ENCODE measurements at regions not wholly inside any gene's neighbourhood (a gene's known extent, or its start where the extent isn't known, plus 50 kb on each side); places are given as distances from the start of the nearest gene placed in this dataset.
"Not testable (repeated sequence)": the region's sequence is repeated elsewhere in the genome, so short reads cannot be mapped to it uniquely, and the experiment has no call there.

GRCh38 chrX:793216-793770, 162.7 kb downstream of the SHOX start:
- DNase-seq (ENCODE audit: low spot score) = no peak

GRCh38 chrX:791479-792034, 161.0 kb downstream of the SHOX start:
- no peak for DNase-seq (ENCODE audit: low spot score)

DNA sequence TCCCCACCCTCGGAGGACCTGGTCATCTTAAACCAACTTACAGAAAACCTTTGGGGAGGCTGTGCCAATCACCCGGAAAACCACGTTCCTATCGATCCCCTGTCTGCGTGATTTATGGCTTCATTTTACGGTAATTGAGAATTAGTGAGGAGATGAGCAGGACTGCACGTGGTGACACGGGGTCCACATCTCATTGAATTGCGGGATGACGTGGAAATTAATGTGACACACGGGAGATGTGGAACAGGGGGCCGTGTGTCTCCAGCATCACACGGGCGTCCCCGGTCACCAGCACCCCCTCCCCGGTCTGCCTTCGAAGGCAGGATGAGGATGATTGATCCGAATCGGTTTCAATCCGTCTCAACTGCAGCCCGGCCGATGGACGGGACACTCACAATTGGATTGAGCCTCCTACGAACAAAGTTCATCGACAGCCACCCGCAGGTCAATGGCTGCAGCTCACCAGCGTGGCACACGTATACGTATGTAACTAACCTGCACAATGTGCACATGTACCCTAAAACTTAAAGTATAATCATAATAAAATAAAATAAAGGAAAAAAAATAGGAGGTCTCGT, 160.3 kb downstream of the SHOX start:
- no peak for DNase-seq (ENCODE audit: low spot score)

GRCh38 chrX:790041-790506, 159.5 kb downstream of the SHOX start:
- DNase-seq (ENCODE audit: low spot score) = no peak

GRCh38 chrX:789096-789495, 158.5 kb downstream of the SHOX start:
- no peak for DNase-seq (ENCODE audit: low spot score)

- no peak for DNase-seq (ENCODE audit: low spot score)
These were observed 155.9 kb downstream of the SHOX start for GRCh38 chrX:786441-786881.

DNA sequence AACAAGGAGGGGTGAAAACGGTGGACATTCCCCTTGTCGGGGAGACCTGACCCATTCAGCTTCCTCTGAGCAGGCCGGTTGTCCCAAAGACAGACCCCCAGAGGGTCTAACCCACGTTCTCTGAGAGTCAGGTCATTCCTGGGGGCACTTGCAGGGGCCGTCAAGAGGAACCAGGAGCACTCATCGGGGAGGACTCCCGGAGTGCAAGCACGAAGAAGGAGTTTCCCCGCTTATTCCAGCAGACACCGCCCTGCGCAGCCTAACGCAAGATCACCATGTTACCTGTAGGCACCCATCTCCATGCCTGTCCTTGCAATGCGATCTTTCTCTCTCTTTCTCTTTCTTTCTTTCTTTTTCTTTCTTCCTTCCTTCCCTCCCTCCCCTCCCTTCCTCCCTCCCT, 154.2 kb downstream of the SHOX start:
- no peak for DNase-seq (ENCODE audit: low spot score)

- DNase-seq (ENCODE audit: low spot score) = no peak
These were observed 150.9 kb downstream of the SHOX start for GRCh38 chrX:781224-782204.

GRCh38 chrX:776529-777230, 146.1 kb downstream of the SHOX start:
- no peak for DNase-seq (ENCODE audit: low spot score)

DNA sequence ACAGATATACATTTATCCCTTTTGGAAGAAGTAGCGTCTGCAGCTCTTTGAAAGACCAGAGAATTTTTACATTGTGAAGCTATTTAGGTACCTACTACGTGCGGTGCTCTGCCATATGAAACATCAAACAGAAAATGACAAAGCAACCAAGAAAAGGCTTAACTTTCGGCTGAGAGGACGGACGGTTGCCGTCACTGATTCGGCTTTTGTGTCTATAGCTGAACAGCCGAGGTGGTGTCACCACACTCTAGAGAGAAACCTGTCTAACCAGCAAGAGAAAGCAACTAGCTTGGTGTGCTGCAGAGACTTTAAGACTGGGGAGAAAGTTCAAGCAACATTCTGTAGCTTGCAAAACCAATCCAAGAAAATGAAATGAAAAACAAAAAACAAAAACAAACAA, 145.5 kb downstream of the SHOX start:
- DNase-seq (ENCODE audit: low spot score) = no peak

GRCh38 chrX:774536-774935, 143.9 kb downstream of the SHOX start:
- no peak for DNase-seq (ENCODE audit: low spot score)

DNA sequence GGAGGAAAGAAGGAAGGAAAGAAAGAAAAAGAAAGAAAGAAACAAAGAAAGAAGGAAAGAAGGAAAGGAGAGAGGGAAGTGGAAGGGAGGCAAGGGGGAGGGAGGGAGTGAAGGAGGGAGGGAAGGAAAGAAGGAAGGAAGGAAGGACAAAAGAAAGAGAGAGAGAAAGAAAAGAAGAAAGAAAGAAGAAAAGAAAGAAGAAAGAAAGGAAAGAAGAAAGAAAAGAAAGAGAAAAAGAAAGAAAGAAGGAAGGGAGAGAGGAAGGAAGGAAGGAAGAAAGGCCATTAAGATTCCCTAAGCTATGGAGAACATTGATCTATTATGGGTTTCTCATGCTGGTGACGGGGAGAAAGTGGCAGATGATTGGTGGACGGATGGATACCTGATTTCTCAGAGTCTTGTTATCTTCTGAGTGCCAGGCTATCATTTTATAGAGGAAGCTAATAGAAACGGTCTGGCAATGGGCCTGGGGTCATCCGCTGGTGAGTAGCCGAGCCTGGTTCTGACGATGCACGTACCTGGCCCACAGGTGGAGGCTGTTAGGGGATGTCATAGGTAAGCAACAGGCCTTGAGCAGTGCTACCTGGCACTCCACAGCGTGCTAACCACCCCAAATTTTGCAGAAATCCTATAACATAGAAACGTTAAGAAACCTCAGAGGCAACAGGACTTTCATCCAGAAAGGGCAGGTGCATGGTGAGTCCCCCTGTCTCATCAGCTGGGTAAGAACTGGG, 142.9 kb downstream of the SHOX start:
- no peak for DNase-seq (ENCODE audit: low spot score)

DNA sequence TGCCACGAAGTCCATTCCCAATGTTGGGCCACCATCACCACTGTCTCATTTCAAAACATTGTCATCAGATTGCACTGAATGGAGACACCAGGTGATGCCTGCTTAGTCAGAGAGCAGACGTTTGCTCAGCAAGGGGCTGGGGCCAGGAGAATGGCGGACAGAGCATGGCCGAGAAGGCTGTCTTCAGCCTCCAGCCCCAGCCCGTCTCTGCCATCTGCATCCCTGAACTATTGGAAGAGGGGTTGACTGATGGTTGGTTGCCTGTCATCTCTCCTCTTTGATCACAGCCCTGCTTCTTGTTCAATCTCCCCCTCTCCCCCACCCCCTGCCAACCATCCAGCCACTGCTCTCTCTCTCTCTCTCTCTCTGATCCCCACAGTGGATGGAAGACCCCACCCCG, 140.9 kb downstream of the SHOX start:
- no peak for DNase-seq (ENCODE audit: low spot score)

- DNase-seq (ENCODE audit: low spot score) = no peak
These were observed 139.2 kb downstream of the SHOX start for GRCh38 chrX:769796-770195.

GRCh38 chrX:768596-768995, 138.0 kb downstream of the SHOX start:
- DNase-seq (ENCODE audit: low spot score) = no peak

DNA sequence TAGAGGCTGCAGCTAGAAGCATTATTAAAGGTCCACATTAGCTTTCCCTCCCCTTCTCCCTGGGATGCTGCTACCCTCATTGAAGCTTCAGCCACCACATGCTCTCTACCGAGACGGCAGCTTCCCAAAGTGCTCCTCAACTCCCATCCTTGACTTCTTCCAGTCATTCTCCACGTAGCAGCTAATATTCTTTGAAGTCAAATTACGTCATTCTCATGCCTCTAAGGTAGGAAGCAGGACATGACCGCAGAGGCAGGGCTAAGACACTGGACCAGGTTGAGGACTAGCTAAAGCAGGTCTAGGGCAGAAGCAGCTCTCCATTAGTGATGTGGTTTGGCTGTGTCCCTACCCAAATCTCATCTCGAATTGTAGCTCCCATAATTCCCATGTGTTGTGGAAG, 128.3 kb downstream of the SHOX start:
- DNase-seq (ENCODE audit: low spot score) = no peak

GRCh38 chrX:750812-751211, 120.2 kb downstream of the SHOX start:
- DNase-seq (ENCODE audit: low spot score) = no peak

DNA sequence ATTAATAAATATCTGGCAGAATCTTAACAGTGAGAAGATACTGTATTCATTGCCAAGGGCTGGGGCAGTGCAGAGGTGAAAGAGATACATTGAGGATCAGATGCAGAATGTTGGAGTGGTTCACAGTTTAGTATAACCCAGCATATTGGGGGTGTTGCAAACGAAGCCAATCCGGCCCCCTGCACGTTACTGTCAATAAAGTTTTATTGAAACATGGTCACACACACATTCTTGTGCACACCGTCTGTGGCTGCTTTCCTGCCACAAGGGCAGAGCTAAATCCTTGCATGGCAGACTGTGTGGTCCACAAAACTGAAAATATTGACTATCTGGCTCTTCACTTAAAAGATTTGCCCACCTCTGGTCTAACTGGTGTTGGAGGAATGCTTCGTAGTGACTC, 119.7 kb downstream of the SHOX start:
- DNase-seq (ENCODE audit: low spot score) = no peak

DNA sequence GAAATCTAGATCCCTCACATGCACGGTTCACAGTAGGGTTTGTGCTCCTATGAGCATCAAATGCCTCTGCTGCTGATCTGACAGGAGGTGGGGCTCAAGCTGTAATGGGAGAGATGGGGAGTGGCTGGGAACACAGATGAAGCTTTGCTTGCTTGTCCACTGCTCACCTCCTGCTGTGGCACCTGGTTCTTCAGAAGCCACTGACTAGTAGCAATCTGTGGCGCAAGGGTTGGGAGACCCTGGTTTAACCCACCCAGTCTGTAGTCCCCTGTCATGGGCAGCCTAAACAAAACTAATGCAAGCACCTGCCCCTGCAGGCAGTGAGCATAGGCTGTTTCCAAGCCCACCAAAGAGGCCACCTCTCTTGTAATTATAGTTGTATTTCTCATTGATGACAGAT, 116.6 kb downstream of the SHOX start:
- no peak for DNase-seq (ENCODE audit: low spot score)

DNA sequence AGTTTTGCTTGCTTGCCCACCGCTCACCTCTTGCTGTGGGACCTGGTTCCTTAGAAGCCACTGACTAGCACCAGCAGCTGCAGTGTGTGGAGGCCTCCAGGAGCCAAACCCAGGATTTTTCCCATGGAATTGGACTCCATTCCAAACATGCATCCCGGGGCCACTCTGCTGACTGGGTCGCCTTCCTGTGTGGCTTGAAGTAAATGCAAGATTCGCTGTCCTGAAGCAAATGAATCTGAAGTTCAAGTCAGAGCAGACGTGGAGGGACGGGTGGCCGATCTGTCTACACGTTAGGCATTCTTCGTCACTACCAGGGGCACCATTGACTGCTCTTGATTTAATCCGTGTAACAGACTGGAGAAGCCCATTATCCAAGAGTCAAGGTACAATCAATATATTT, 109.0 kb downstream of the SHOX start:
- no peak for DNase-seq (ENCODE audit: low spot score)

DNA sequence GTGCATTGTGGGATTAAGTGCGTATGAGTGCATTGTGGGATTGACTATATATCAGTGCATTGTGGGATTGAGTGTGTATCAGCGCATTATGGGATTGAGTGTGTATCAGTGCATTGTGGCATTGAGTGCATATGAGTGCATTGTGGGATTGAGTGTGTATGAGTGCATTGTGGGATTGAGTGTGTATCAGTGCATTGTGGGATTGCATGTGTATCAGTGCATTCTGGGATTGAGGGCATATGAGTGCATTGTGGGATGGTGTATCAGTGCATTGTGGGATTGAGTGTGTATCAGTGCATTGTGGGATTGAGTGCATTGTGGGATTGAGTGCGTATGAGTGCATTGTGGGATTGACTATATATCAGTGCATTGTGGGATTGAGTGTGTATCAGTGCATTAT, 106.4 kb downstream of the SHOX start:
- not testable (repeated sequence) for DNase-seq (ENCODE audit: low spot score)

Measured in cerebellar cortex (tissue), 1 donor.